ENCODE measurements at regions not wholly inside any gene's neighbourhood (a gene's known extent, or its start where the extent isn't known, plus 50 kb on each side); places are given as distances from the start of the nearest gene placed in this dataset.

DNA sequence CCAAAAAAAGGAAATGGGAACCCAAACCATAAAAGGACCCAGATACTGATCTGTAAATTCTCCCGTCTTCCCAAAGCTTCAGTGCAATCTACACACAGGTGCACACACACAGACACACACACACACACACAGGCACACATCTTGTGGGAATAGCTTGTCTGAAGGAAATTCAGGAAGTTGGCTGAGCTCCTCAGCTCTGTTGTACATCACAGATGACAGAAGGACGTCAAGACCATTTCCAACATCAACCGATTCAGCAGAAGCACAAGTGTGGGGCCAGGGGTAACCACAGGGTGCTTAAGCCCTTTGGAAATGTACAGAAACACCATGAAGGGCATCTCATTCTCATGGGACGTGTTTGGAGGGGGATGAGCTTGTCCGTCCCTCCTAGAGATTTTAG lies 498.1 kb upstream of the PSMD7 start:
- no peaks in the 10 kb centered on the region for H3K36me3 ChIP-seq (replicated peaks)
- no peak for DNase-seq
- H3K27me3 ChIP-seq (replicated peaks): peaks cover 2% of the 10 kb centered on the region
- in situ Hi-C loops (cut with HindIII; ENCODE audit: low pct_ligation_motif_present, low sequenced_read_pairs): no loop called here
- TF ChIP-seq, protein P1, sequence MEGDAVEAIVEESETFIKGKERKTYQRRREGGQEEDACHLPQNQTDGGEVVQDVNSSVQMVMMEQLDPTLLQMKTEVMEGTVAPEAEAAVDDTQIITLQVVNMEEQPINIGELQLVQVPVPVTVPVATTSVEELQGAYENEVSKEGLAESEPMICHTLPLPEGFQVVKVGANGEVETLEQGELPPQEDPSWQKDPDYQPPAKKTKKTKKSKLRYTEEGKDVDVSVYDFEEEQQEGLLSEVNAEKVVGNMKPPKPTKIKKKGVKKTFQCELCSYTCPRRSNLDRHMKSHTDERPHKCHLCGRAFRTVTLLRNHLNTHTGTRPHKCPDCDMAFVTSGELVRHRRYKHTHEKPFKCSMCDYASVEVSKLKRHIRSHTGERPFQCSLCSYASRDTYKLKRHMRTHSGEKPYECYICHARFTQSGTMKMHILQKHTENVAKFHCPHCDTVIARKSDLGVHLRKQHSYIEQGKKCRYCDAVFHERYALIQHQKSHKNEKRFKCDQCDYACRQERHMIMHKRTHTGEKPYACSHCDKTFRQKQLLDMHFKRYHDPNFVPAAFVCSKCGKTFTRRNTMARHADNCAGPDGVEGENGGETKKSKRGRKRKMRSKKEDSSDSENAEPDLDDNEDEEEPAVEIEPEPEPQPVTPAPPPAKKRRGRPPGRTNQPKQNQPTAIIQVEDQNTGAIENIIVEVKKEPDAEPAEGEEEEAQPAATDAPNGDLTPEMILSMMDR (IDR thresholded peaks at IDR 0.05; ENCODE audit: low read depth, low read length, missing control alignments): no peak
- no peak overlapping the region for H3K4me3 ChIP-seq (ENCODE audit: low read depth, low read length)
- H3K27ac ChIP-seq: no peak overlapping the region

DNA sequence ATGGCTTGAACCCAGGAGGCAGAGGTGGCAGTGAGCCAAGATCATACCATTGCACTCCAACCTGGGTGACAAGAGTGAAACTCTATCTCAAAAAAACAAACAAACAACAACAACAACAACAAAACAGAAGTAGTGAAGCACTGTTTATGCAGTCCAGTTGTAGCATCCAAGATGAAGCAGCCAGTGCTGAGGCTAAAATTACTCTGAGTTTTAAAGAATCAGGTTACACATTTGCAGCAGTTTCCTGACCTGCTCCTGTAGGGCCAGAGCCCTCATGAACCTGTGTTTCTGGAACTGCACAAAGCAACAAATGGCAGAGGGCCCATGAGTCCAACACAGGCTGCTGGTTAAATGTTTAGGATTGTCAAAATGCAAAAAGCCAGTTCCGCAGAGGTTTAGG lies 499.5 kb upstream of the PSMD7 start:
- in situ Hi-C loops (cut with HindIII; ENCODE audit: low pct_ligation_motif_present, low sequenced_read_pairs): no loop called here
- H3K36me3 ChIP-seq (replicated peaks): no peaks in the 10 kb centered on the region
- no peak overlapping the region for H3K27ac ChIP-seq
- H3K4me3 ChIP-seq (ENCODE audit: low read depth, low read length): no peak overlapping the region
- no peak for DNase-seq
- TF ChIP-seq, protein P1 (IDR thresholded peaks at IDR 0.05; ENCODE audit: low read depth, low read length, missing control alignments): no peak
- peaks cover 9% of the 10 kb centered on the region for H3K27me3 ChIP-seq (replicated peaks)

DNA sequence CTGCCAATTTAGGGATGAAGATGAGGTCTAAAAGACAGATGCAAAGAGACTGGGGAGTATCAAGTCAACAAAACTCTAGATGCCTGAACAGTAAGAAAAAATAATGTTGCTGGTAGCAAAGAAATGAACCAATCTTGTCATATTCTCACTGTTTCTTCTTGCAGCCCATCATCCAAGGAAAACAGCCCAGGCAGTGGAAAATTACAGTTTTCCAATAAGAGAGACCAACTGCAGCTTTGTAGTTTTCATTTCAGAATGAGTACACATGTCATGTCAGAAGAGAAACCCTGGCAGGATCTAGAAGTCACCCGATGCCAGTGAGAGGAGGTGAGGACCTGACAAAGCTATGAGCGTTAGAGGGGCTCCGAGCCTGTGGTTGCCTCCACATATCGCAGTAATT lies 500.4 kb upstream of the PSMD7 start:
- no peak for DNase-seq
- no peak overlapping the region for H3K4me3 ChIP-seq (ENCODE audit: low read depth, low read length)
- no peak overlapping the region for H3K27ac ChIP-seq
- in situ Hi-C loops (cut with HindIII; ENCODE audit: low pct_ligation_motif_present, low sequenced_read_pairs): no loop called here
- TF ChIP-seq, protein P1 (IDR thresholded peaks at IDR 0.05; ENCODE audit: low read depth, low read length, missing control alignments): no peak
- H3K27me3 ChIP-seq (replicated peaks): peaks cover 9% of the 10 kb centered on the region
- H3K36me3 ChIP-seq (replicated peaks): no peaks in the 10 kb centered on the region

DNA sequence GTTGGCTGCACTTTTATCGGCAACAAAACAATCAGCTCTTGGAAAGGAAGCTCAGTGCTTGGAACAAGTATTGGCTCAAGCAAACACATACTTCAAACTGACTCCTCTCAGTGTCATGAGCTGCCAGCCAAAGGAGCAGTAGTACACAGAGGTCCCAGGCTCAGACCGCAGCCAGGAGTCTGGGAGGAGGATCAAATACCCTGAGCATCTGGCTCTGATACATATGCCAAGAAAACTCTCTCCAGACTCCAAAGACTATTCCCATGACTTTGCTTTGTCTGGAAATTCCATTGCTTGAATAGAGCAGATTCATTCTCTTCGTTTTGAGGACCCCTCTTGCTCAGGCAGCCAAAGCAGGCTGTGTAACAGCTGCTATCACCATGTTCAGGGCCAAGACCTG lies 501.6 kb upstream of the PSMD7 start:
- no peak for DNase-seq
- no peak overlapping the region for H3K27ac ChIP-seq
- TF ChIP-seq, protein P1 (IDR thresholded peaks at IDR 0.05; ENCODE audit: low read depth, low read length, missing control alignments): no peak
- in situ Hi-C loops (cut with HindIII; ENCODE audit: low pct_ligation_motif_present, low sequenced_read_pairs): no loop called here
- H3K4me3 ChIP-seq (ENCODE audit: low read depth, low read length): no peak overlapping the region
- H3K27me3 ChIP-seq (replicated peaks): peaks cover 9% of the 10 kb centered on the region
- H3K36me3 ChIP-seq (replicated peaks): no peaks in the 10 kb centered on the region

DNA sequence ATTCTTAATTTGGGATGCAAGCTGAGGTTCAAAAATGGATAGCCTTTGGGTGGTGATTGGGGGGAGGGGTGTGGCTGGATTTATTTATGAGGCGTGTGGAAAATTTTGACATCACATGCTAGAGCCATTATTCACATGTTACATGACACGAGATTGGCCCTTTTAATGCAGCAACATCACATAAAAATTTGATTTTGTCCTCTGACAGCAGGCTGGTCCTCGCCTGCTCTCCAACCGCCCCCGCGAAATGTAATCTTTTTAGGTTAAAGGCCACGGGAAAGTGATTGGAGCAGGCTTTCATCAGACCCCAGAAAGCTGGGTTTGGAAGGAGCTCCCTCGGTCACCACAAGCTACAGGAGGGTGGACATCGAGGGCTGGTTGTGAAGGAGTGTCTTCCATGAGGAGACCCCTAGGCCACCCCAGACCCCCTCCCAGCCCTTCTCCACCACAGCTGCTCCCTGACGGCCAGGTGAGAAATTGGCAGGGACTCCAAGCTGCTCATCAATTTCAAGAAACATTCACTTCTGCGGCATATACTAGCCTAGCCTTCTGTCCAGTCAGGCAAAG lies 502.7 kb upstream of the PSMD7 start:
- in situ Hi-C loops (cut with HindIII; ENCODE audit: low pct_ligation_motif_present, low sequenced_read_pairs): no loop called here
- Histone ChIP-seq H3K27me3 (replicated peaks) (peaks cover 9% of the 10 kb centered on the region), H3K27ac (no peak overlapping the region), H3K36me3 (replicated peaks) (no peaks in the 10 kb centered on the region), H3K4me3 (ENCODE audit: low read depth, low read length) (no peak overlapping the region)
- TF ChIP-seq, protein P1 (IDR thresholded peaks at IDR 0.05; ENCODE audit: low read depth, low read length, missing control alignments): no peak
- DNase-seq: no peak

DNA sequence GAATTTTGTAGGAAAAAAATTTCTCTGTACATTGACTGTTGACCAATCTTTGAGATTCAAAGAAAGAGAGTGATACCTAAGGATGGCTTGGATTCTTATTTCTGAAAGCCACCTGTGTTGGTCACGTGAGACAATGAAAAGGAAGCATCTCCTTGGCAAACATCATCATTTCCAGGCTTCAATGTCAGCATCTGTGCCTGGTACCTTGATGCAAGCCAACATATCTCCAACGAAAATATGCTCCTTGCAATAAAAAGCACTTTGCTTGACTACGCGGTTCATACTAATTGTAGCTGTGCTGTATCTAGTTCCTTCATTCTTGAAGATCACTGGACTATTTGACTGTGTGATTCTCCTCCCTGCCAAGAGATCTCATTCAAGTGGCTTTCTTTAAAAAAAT lies 503.4 kb upstream of the PSMD7 start:
- no peak overlapping the region for H3K27ac ChIP-seq
- TF ChIP-seq, protein P1 (IDR thresholded peaks at IDR 0.05; ENCODE audit: low read depth, low read length, missing control alignments): no peak
- no peak overlapping the region for H3K4me3 ChIP-seq (ENCODE audit: low read depth, low read length)
- in situ Hi-C loops (cut with HindIII; ENCODE audit: low pct_ligation_motif_present, low sequenced_read_pairs): no loop called here
- no peaks in the 10 kb centered on the region for H3K36me3 ChIP-seq (replicated peaks)
- peaks cover 9% of the 10 kb centered on the region for H3K27me3 ChIP-seq (replicated peaks)
- no peak for DNase-seq
